Colonic mucosa (tissue), 4 donors: ENCODE measurements at regions not wholly inside any gene's neighbourhood (a gene's known extent, or its start where the extent isn't known, plus 50 kb on each side); places are given as distances from the start of the nearest gene placed in this dataset.

ENCODE experiments used
- DNase-seq: peaks from one replicate; pipeline ENCODE4 v3.0.0-alpha.2; 2020
- H3K27ac ChIP-seq: fragments of 200-600 bp; one replicate; pipeline ENCODE4 v1.8.0; 2021
- H3K27me3 ChIP-seq: fragments of 200-600 bp; one replicate; pipeline ENCODE4 v1.8.0; 2021
- H3K36me3 ChIP-seq: fragments of 200-600 bp; one replicate; pipeline ENCODE4 v1.8.0; 2021
- H3K4me1 ChIP-seq: fragments of 200-600 bp; one replicate; pipeline ENCODE4 v1.8.0; 2021; ENCODE audit warnings: mild to moderate bottlenecking
- H3K4me3 ChIP-seq: fragments of 200-600 bp; one replicate; pipeline ENCODE4 v1.8.0; 2021
- H3K9ac ChIP-seq, 2 donors: one replicate each; pipeline ENCODE4 v1.7.0; 2013; ENCODE audit warnings: control low read depth in 2 of 2, low read depth in 2 of 2, low read length in 2 of 2
- H3K9me3 ChIP-seq: fragments of 200-600 bp; one replicate; pipeline ENCODE4 v1.8.0; 2021
- intact Hi-C: fragments of 100-400 bp; cut with DNase I; formaldehyde crosslinking; loops from one replicate; pipeline ENCODE4 v1.14.1; 2022
- TF ChIP-seq, protein P1 (sequence below): fragments of 200-600 bp; IDR thresholded peaks from one replicate; pipeline ENCODE4 v1.8.0; 2022; ENCODE audit warnings: antibody characterized with exemption, mild to moderate bottlenecking
- donor health status: healthy.
- donor health status: DM: no; HTN: no; CAD: no.
- donor health status: DM: no; HTN: no; CAD: no.

DNA sequence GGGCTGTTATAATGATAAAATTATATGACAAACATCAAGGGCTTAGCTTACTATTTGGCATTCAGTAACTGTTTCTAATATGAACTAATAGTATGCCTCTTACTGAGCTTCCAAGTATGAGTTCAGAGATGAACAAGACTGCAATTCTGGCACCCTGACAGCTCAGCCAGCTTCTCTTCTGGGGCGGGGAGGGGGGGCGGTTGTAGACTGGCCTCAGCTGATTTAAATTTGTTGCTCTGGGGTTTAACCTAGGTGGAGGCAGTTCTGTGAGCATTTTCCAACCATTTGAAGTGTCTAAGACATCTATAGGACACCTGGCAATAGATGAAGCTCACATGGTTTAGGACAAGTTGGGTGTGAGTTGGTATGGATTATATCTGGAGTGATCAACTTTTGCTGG lies 401.9 kb downstream of the QKI start:
- no peaks in the 10 kb centered on the region for H3K27me3 ChIP-seq

DNA sequence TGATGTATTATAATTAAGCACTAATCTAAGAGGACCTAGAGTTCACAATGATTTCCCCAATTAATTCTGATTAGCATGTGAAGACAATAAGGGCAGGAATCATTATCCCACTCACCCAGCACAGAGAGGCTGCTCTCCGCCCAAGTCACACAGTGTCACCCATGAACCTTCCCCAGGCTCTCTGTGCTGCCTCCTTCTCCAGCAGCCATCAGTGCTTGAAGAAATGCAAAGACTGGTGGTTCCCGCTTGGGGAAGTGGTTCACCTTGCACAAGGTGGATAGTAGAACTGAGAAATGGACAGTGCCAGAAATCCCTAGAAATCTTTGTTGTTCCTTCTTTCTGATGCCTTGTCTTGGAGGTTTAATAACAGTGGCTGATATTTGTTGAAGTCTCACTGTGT lies 401.3 kb downstream of the QKI start:
- Histone ChIP-seq H3K36me3 (no peaks in the 10 kb centered on the region), H3K4me3 (no peak overlapping the region), H3K9ac (no peak overlapping the region), H3K9me3 (no peaks in the 10 kb centered on the region), H3K27me3 (no peaks in the 10 kb centered on the region), H3K4me1 (no peaks in the 10 kb centered on the region), H3K27ac (no peak overlapping the region)
- TF ChIP-seq, protein P1, sequence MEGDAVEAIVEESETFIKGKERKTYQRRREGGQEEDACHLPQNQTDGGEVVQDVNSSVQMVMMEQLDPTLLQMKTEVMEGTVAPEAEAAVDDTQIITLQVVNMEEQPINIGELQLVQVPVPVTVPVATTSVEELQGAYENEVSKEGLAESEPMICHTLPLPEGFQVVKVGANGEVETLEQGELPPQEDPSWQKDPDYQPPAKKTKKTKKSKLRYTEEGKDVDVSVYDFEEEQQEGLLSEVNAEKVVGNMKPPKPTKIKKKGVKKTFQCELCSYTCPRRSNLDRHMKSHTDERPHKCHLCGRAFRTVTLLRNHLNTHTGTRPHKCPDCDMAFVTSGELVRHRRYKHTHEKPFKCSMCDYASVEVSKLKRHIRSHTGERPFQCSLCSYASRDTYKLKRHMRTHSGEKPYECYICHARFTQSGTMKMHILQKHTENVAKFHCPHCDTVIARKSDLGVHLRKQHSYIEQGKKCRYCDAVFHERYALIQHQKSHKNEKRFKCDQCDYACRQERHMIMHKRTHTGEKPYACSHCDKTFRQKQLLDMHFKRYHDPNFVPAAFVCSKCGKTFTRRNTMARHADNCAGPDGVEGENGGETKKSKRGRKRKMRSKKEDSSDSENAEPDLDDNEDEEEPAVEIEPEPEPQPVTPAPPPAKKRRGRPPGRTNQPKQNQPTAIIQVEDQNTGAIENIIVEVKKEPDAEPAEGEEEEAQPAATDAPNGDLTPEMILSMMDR: no peak
- intact Hi-C loops: no loop called here
- DNase-seq: no peak

More for the DNA sequence above, 401.9 kb downstream of the QKI start:
- H3K27ac ChIP-seq: no peak overlapping the region
- H3K9me3 ChIP-seq: no peaks in the 10 kb centered on the region
- no peak for DNase-seq
- H3K36me3 ChIP-seq: no peaks in the 10 kb centered on the region
- no peak overlapping the region for H3K9ac ChIP-seq
- TF ChIP-seq, protein P1: no peak
- H3K4me3 ChIP-seq: no peak overlapping the region
- no peaks in the 10 kb centered on the region for H3K4me1 ChIP-seq
- intact Hi-C loops: no loop called here

DNA sequence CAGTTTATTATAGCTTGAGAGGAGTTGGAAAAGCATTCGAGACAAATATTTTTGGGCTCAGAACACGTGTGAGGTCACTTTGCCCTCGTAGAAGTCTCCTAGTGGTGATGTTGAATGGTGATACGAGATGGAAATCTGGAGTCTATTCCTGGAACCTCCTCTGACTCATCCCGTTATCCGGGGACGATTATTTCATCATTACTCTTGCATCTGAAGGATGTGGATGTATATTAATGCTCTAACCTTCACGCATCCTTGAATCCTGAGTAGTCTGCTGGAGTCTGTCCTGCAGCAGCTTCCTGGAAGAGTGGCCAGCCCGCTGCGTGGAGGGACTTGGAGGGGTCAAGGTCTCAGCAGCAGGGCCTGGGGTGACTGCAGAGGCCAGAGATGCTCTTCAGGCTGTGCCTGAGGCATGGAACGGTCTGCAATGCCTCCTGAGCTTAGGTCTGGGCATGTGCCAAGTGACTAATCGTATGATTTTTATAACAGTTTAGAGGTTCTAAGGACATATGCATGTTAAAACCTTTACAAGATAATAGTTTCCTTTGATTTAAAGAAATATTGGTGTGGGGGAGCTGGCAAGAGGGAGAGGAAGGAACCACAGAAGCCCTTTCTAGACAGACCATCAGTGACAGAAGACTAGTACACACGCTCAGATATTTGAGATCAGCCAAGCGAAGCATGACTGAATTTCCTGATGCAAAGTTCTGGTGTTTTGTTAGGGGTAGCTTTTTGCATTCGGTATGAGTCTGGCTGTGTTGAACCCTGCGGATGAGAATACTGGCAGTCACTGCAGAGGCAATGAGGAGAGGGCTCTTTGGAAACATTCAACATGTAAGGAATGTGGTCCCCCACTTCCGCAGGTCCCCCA lies 400.2 kb downstream of the QKI start:
- TF ChIP-seq, protein P1: no peak
- intact Hi-C loops: no loop called here
- no peak for DNase-seq

DNA sequence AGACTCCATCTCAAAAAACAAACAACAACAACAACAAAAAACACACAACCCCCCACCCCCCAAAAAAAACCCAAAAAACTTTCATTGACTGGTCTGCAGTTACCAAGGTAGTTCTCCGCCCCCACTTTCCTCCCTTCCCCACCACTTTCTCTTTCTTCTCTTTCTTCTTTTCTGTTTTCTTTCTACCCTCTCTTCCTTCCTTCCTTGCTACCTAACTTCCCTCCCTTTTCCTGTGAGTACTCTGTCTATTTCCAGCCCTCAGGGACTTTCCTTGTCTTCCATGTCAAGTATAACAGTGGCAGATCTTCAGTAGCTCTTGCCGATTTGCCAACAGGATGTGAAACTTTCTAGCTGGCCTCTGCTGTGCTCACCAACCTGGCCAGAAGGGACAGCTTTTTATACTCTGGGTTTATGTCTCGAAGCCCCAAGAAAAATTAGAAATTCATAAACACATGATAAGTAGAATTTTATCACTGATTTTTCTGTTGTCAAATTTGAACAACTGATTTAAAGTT lies 399.5 kb downstream of the QKI start:
- no peak for DNase-seq
- TF ChIP-seq, protein P1: no peak
- Histone ChIP-seq H3K27me3 (no peaks in the 10 kb centered on the region), H3K4me3 (no peak overlapping the region), H3K9me3 (no peaks in the 10 kb centered on the region), H3K9ac (no peak overlapping the region), H3K4me1 (no peaks in the 10 kb centered on the region), H3K27ac (no peak overlapping the region), H3K36me3 (no peaks in the 10 kb centered on the region)
- intact Hi-C loops: no loop called here

More for the DNA sequence above, 400.2 kb downstream of the QKI start:
- no peaks in the 10 kb centered on the region for H3K9me3 ChIP-seq
- no peak overlapping the region for H3K4me3 ChIP-seq
- H3K9ac ChIP-seq: no peak overlapping the region
- no peak overlapping the region for H3K27ac ChIP-seq
- H3K4me1 ChIP-seq: no peaks in the 10 kb centered on the region
- no peaks in the 10 kb centered on the region for H3K27me3 ChIP-seq
- no peaks in the 10 kb centered on the region for H3K36me3 ChIP-seq

DNA sequence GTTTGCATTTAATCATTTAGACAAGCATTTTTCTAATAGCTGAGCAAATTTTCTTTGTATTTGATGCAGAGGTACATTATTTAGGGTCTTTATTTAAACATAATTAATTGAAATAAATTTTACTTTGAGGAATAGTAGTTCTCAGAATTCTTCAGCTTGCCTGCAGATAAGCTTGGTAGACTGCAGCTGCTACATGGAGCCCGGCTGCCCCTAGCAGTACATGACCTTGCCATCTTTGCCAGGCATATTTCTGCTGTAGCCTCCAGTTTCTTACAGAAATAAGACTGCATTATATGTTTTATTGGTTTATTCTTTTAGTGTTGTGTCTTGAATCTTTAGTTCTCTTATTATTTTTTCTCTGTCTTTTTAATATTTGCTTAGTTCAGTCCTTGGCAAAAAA lies 396.8 kb downstream of the QKI start:
- no peaks in the 10 kb centered on the region for H3K36me3 ChIP-seq
- no peaks in the 10 kb centered on the region for H3K27me3 ChIP-seq
- no peak overlapping the region for H3K27ac ChIP-seq
- no peaks in the 10 kb centered on the region for H3K9me3 ChIP-seq
- intact Hi-C loops: no loop called here
- H3K4me3 ChIP-seq: no peak overlapping the region
- H3K9ac ChIP-seq: no peak overlapping the region
- DNase-seq: no peak
- TF ChIP-seq, protein P1: no peak
- H3K4me1 ChIP-seq: no peaks in the 10 kb centered on the region
